GM19467 (cell line): ENCODE measurements at regions not wholly inside any gene's neighbourhood (a gene's known extent, or its start where the extent isn't known, plus 50 kb on each side); places are given as distances from the start of the nearest gene placed in this dataset.
"Not testable (repeated sequence)": the region's sequence is repeated elsewhere in the genome, so short reads cannot be mapped to it uniquely, and the experiment has no call there.

ENCODE experiments used
- ATAC-seq: cut with Tn5 transposase; IDR thresholded peaks from one replicate; pipeline ENCODE4 v1.9.1; 2021; ENCODE audit warnings: mild to moderate bottlenecking, moderate library complexity; ENCODE audit not compliant: unreplicated experiment

- no peak for ATAC-seq
Measured at GRCh38 chr2:35962585-35963146, 392.9 kb upstream of the CRIM1 start.

DNA sequence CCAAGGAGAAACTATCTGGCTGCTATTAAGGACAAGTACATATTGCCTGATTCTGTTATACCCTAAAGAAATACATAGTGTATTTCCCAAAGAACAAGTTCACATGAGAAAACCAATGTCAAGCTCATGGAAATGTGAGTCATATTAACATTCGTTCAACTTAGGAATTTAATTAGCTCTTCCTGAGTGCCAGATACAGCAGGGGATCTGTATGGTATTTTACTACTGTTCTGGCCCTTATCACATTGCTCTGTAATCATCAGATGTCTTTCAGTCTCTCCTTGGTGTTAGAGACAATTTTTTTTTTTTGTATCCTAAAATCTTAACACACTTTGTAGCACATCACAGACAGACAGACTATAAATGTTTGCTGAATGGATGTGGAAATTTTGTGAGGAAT lies 395.0 kb upstream of the CRIM1 start:
- no peak for ATAC-seq

DNA sequence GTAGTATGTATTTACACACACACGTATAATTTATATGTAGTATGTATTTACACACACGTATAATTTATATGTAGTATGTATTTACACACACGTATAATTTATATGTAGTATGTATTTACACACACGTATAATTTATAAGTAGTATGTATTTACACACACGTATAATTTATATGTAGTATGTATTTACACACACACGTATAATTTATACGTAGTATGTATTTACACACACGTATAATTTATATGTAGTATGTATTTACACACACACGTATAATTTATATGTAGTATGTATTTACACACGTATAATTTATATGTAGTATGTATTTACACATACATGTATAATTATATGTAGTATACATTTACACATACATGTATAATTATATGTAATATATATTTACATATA lies 398.5 kb upstream of the CRIM1 start:
- not testable (repeated sequence) for ATAC-seq

- no peak for ATAC-seq
Measured at GRCh38 chr2:35946478-35946877, 409.1 kb upstream of the CRIM1 start.

GRCh38 chr2:35938838-35939237 lies 416.7 kb upstream of the CRIM1 start:
- no peak for ATAC-seq

DNA sequence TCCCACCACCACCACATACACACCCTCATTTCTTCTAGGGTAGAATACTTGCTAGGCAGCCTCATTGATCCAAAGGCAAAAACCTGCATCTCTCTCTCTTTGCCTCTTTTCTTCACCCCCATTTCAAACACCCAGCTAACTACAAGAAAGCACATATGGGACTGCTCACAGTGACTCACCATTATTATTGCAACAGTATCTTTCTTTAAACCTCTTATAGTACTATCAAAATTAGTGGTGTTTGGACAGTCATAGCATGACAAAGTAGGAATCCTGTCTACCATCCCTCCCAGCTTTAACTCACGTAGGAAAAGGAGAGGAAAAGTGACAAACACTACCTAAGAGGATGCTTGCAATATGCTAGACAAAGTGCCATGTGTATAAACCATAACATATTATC lies 422.5 kb upstream of the CRIM1 start:
- no peak for ATAC-seq

- ATAC-seq: no peak
Measured at GRCh38 chr2:35932276-35932963, 423.2 kb upstream of the CRIM1 start.

DNA sequence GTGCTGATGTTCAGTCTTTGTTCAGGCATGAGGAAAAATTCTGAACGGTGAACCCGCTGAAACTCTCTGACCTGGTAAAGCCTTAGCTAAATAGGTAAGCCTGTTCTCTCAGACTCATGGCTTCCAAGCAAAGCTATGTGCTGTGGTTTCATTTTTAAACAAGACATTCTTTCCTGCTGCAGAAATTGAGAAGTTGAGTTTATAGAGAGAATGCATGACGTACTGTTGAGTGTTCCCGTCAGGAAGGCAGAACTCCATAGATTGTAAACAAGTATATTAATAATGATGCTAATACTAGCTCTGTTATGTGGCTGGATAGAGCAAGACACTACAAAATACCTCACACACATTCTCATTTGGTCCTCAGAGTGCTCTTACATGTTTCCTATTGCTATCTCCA lies 424.0 kb upstream of the CRIM1 start:
- no peak for ATAC-seq

DNA sequence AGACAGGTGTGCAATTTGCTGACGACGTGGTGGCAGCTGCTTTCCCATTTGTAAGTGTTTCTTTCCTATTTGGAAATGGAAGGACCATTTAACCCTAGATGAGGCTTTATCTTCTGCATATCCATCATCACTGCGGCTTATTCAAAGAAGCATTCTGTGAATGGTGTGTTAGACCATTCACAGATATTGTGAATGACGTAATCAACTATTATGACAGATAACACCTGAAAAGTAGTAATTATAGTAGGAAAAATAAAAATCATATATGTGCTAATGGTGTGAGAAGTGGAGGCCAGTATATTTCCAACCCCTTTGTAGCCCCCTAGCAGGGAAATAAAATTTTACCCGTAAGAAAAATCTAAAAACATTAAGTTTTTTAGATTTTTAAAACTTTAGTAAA lies 424.5 kb upstream of the CRIM1 start:
- ATAC-seq: no peak

GRCh38 chr2:35929551-35929950 lies 426.0 kb upstream of the CRIM1 start:
- ATAC-seq: no peak

GRCh38 chr2:35920061-35920460 lies 435.5 kb upstream of the CRIM1 start:
- no peak for ATAC-seq

GRCh38 chr2:35915261-35915660 lies 440.3 kb upstream of the CRIM1 start:
- ATAC-seq: no peak

DNA sequence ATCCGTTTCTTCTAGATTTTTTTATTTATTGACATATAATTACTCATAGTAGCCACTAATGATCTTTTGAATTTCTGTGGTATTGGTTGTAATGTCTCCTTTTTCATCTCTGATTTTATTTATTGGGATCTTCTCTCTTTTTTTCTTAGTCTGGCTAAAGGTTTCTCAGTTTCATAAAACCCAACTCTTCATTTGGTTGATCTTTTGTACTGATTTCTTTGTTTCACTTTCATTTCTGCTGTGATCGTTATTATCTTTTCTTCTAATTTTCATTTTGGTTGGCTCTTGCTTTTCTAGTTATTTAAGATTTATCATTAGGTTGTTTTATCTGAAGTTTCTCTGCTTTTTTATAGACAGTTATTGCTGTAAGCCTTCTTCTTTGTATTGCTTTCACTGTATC lies 463.6 kb upstream of the CRIM1 start:
- ATAC-seq: no peak

DNA sequence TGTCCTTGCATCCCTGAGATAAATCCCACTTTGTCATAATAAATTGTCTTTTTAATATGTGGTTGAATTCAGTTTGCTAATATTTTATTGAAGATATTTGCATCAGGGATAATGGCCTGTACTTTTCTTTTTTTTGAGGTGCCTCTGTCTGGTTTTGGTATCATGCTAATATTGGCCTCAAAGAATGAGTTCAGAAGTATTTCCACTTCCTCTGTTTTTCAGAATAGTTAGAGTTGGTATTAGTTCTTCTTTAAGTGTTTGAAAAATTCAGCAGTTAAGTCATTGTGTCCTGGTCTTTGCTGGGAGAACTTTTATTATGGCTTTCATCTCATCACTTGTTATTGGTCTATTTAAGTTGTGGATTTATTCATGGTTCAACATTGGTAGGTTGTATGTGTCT lies 464.1 kb upstream of the CRIM1 start:
- no peak for ATAC-seq

DNA sequence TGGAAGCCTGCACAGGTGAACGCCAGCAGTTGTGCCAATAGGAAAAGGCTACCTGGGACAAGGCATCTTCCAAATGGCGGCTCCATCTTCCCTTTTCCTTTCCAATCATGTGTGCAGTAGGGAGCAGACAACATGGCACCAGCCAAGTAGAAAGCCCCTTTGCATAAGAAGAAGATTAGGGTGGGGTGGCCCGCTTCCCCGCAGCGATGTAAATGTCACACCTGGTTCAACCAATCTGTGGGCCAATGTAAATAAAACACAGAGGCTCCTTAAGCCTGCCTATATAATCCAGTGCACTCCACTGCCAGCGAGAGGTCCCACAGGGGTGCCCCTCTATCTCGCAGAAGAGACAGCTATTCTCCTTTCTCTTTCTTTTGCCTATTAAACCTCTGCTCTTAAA lies 468.4 kb upstream of the CRIM1 start:
- ATAC-seq: no peak

DNA sequence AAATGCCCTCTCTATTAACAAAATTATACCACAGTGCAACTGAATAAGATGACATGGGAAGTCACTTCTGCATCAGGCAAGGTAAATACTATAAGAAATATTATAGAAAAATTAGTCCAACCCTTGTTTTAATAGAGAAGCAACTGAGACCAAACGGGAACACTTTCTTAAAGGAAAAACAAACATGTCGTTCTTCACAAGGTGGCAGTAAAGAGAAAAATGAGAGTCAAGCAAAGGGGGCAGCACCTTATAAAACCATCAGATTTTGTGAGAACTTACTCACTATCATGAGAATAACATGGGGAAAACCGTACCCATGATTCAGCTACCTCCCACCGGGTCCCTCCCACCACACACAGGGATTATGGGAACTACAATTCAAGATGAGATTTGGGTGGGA lies 481.7 kb upstream of the CRIM1 start:
- no peak for ATAC-seq

DNA sequence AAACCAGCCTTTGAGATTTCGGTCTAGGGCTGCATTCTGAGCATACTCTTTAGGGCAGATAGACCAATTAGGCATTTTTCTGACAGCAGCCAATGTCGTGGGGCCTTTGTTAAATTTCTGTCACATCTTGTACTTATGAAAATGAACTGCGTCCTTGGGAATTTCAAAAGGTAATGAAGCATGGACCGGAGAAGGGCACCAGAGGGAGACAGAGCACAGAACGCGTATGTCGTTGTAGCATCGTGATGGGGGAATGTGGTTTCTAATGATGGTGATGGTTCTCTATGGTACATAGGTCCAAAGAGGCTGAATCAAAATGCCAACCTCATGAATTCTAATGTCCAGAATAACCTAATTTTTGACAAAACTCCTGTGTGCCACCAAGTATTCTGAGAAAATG lies 483.9 kb upstream of the CRIM1 start:
- no peak for ATAC-seq

GRCh38 chr2:35870713-35871112 lies 484.9 kb upstream of the CRIM1 start:
- ATAC-seq: no peak

GRCh38 chr2:35864141-35864540 lies 491.4 kb upstream of the CRIM1 start:
- no peak for ATAC-seq

DNA sequence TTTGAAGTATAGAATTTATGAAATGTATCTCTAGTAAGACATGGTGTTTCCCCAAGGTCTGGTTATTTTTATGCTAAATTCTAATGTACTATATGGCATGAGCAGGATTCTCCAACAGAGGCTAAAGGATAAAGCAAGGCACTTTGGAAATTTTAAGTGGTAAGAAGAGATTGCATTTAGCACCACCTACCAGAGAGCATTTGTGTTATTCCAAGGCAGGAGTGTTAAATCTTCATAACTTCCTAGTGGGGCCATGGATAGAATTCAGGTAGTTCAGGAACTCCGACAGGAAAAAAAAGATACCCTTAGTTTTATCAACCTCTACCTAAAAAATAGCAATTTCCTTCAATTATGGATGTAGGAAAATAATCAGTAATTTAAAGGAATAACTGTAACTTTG lies 497.4 kb upstream of the CRIM1 start:
- no peak for ATAC-seq

DNA sequence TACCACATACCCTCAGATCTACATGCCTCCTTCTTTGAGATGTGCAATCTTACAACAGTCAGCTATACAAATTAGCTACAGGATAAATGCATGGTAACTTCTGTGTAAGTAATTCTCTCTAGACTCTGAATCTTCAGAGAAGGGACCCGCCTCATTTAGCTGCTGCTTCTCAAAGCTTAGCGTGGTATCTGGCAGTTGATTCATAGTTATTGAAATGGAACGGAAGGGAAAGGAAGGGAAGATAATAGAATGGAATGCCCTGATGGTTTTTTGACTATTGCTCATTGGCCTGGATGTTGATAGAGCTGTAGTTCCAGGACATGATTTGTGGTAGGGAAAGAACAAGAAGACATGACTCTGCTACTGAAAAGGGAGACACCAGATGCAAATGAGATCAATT lies 498.1 kb upstream of the CRIM1 start:
- no peak for ATAC-seq

DNA sequence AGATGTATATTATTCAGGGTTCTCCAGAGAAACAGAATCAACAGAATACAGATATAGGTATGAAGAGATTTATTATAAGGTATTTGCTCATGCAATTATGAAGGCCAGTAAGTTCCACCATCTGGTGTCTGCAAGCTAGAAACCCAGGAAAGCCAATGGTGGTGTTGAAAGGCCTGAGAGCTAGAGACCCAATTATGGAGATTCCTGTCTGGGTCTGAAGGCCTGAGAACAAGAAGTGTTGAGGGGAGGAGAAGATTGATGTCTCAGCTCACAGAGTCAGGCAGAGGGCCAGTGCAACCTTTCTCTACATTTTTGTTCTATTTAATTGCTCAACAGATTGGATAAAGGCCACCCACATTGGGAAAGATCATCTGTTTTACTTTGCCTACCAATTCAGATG lies 524.2 kb upstream of the CRIM1 start:
- no peak for ATAC-seq

DNA sequence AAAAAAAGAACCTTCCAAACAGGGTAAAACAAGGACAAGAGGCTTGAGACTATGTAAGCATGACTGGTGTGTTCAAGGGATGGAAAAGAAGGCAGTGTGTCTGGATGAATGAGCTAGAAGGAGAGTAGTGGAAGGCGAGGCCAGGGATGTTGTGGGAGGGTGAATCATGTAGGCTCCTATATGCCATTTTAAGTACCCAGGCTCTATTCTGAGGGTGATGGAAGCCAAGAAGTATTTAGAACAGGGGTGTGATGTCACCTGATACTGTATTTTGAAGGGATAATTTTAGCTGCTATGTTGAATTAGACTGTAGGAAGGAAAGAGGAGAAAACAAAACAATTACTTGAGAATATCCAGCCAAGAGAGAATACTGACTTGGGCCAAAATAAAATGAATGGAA lies 524.7 kb upstream of the CRIM1 start:
- ATAC-seq: no peak
